Suppressor macrophage (primary cell): ENCODE measurements at regions not wholly inside any gene's neighbourhood (a gene's known extent, or its start where the extent isn't known, plus 50 kb on each side); places are given as distances from the start of the nearest gene placed in this dataset.
A peak's percentile ranks its signal among the peaks of the same experiment; 100 is the strongest.

Source experiments
- DNase-seq, 4 experiments: peaks; one replicate each; pipeline ENCODE4 v3.0.0-alpha.2; 2020 to 2022

GRCh38 chr2:64338910-64339500 is 115.0 kb upstream of the LGALSL start:
- DNase-seq = no peak

- DNase-seq = no peak
Measured at GRCh38 chr2:64341461-64341860, 112.5 kb upstream of the LGALSL start.

- DNase-seq = no peak
Measured at GRCh38 chr2:64342195-64343099, 111.5 kb upstream of the LGALSL start.

- DNase-seq = peak in 1 of 4 experiments; percentile 18
Measured at GRCh38 chr2:64344999-64345576, 108.9 kb upstream of the LGALSL start.

- no peak for DNase-seq
Measured at GRCh38 chr2:64345998-64346397, 108.0 kb upstream of the LGALSL start.

GRCh38 chr2:64348386-64349130 is 105.4 kb upstream of the LGALSL start:
- DNase-seq = no peak

- DNase-seq = no peak
Measured at GRCh38 chr2:64349131-64349530, 104.8 kb upstream of the LGALSL start.

- DNase-seq = no peak
Measured at GRCh38 chr2:64350996-64351395, 103.0 kb upstream of the LGALSL start.

GRCh38 chr2:64352292-64352691 is 101.7 kb upstream of the LGALSL start:
- peak in 3 of 4 experiments; percentile 13 to 21 (median 17) for DNase-seq

GRCh38 chr2:64354857-64355680 is 98.9 kb upstream of the LGALSL start:
- no peak for DNase-seq

GRCh38 chr2:64356906-64357305 is 97.1 kb upstream of the LGALSL start:
- DNase-seq = no peak

GRCh38 chr2:64359171-64359891 is 94.6 kb upstream of the LGALSL start:
- DNase-seq = peak; percentile 13 to 55 (median 38)

GRCh38 chr2:64359892-64360657 is 93.9 kb upstream of the LGALSL start:
- peak; percentile 73 to 83 (median 78) for DNase-seq

GRCh38 chr2:64361151-64361938 is 92.6 kb upstream of the LGALSL start:
- DNase-seq = no peak

GRCh38 chr2:64362562-64363026 is 91.4 kb upstream of the LGALSL start:
- DNase-seq = no peak

- no peak for DNase-seq
Measured at GRCh38 chr2:64363140-64363539, 90.8 kb upstream of the LGALSL start.

GRCh38 chr2:64363848-64364247 is 90.1 kb upstream of the LGALSL start:
- DNase-seq = no peak

GRCh38 chr2:64367444-64368232 is 86.3 kb upstream of the LGALSL start:
- no peak for DNase-seq

- DNase-seq = no peak
Measured at GRCh38 chr2:64369706-64370105, 84.3 kb upstream of the LGALSL start.
